AG04450 (cell line): ENCODE measurements at regions not wholly inside any gene's neighbourhood (a gene's known extent, or its start where the extent isn't known, plus 50 kb on each side); places are given as distances from the start of the nearest gene placed in this dataset.

Source experiments
- CTCF ChIA-PET: fragments of 300-600, 350-600 bp; formaldehyde crosslinking; extraction: SDS; loops from one replicate; lab custom pipeline; 2022; ENCODE audit warnings: antibody characterized with exemption, inconsistent platforms; lab: Charles Lee
- POLR2A ChIA-PET: fragments of 350-600 bp; formaldehyde crosslinking; extraction: SDS; loops from one replicate; lab custom pipeline; 2021; ENCODE audit warnings: antibody characterized with exemption, inconsistent platforms; lab: Yijun Ruan, JAX
- DNase-seq: peaks from one replicate; pipeline ENCODE4 v3.0.0-alpha.2; 2011; ENCODE audit warnings: low read depth, low spot score
- H3K27ac ChIP-seq: one replicate; pipeline ENCODE4 v1.5.1; 2012; ENCODE audit warnings: low read depth, low read length, control low read depth
- H3K27me3 ChIP-seq: one replicate; pipeline ENCODE4 v1.6.0; 2012; ENCODE audit warnings: low read length; ENCODE audit not compliant: control insufficient read depth, insufficient read depth
- H3K4me3 ChIP-seq: 2 replicates; pipeline ENCODE4 v1.5.1; 2011; ENCODE audit warnings: mild to moderate bottlenecking, low read depth, low read length, control low read depth
- H3K9me3 ChIP-seq: 2 replicates; pipeline ENCODE4 v1.5.1; 2012; ENCODE audit warnings: low read length; ENCODE audit not compliant: control insufficient read depth, insufficient read depth
- TF ChIP-seq, protein P1 (sequence below): IDR thresholded peaks from 2 replicates; pipeline ENCODE4 v1.5.1; 2011; ENCODE audit warnings: low read depth, low read length, control low read depth, inconsistent platforms

- CTCF ChIA-PET = interaction anchor here (0.5 to 1.7 kb wide), 5 partner anchors 12 to 578 kb away, joined by 3 to 5 read pairs (median 3); no protein-coding TSS in a partner anchor
- POLR2A ChIA-PET = interaction anchor here (0.9 kb wide), 1 partner anchor 138 kb away, joined by 3 read pairs; no protein-coding TSS in a partner anchor
- TF ChIP-seq, protein P1, sequence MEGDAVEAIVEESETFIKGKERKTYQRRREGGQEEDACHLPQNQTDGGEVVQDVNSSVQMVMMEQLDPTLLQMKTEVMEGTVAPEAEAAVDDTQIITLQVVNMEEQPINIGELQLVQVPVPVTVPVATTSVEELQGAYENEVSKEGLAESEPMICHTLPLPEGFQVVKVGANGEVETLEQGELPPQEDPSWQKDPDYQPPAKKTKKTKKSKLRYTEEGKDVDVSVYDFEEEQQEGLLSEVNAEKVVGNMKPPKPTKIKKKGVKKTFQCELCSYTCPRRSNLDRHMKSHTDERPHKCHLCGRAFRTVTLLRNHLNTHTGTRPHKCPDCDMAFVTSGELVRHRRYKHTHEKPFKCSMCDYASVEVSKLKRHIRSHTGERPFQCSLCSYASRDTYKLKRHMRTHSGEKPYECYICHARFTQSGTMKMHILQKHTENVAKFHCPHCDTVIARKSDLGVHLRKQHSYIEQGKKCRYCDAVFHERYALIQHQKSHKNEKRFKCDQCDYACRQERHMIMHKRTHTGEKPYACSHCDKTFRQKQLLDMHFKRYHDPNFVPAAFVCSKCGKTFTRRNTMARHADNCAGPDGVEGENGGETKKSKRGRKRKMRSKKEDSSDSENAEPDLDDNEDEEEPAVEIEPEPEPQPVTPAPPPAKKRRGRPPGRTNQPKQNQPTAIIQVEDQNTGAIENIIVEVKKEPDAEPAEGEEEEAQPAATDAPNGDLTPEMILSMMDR = no peak
- Histone ChIP-seq H3K9me3 (no peaks in the 10 kb centered on the region), H3K27me3 (no peaks in the 10 kb centered on the region), H3K4me3 (no peak overlapping the region), H3K27ac (no peak overlapping the region)
- no peak for DNase-seq
These were observed 130.3 kb upstream of the TMC3 start for GRCh38 chr15:81504170-81504905.

- Histone ChIP-seq H3K27me3 (no peaks in the 10 kb centered on the region), H3K4me3 (no peak overlapping the region), H3K27ac (no peak overlapping the region), H3K9me3 (peaks cover under 1% of the 10 kb centered on the region; the same call in 1 of the 2 replicates)
- DNase-seq = no peak
- ChIA-PET POLR2A (no interaction called here), CTCF (no interaction called here)
- TF ChIP-seq, protein P1 = no peak
These were observed 128.4 kb upstream of the TMC3 start for GRCh38 chr15:81502439-81502838.

DNA sequence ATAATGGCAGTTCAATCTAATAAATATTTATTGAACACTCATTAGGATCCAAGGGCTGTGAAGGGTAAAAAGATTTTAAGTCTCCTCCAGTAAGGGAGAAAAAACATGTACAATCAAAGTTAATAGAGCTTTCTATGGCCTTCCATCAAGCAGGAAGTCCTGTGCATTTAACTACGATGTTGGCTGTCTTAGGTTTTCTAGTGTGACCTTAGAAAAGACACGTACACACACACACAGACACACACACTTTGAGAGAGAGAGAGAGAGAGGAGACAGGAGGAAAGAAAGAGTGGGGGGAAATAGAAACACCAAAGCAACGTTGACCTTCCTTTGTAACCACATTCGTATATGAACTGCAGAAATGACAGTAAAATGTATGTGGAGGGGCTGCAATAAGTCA, 126.1 kb upstream of the TMC3 start:
- POLR2A ChIA-PET = no interaction called here
- CTCF ChIA-PET = interaction anchor here (0.5 to 1.1 kb wide), 3 partner anchors 20 to 1940 kb away, joined by 3 to 4 read pairs (median 3); no protein-coding TSS in a partner anchor
- Histone ChIP-seq H3K27me3 (no peaks in the 10 kb centered on the region), H3K4me3 (no peak overlapping the region), H3K9me3 (peaks cover 3% of the 10 kb centered on the region; the same call in 1 of the 2 replicates), H3K27ac (no peak overlapping the region)
- TF ChIP-seq, protein P1 = no peak
- DNase-seq = no peak

DNA sequence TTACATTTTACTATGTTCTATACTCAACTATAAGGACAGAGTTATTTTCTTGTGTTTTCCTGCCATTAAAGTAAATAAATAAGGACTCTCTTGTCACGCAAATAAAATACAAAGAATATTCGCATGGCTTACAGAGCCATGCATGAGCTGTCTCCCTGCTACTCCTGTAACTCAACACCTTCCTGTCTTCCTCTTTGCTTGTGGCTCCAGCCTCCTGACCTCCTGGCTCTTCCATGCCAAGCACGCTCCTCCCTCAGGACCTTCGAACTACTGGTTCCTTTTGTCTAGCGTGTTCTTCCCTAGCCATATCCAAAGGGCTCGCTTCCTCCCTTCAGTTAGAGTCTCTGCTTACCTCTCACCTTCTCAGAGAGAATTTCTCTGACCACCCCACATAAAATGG, 124.3 kb upstream of the TMC3 start:
- TF ChIP-seq, protein P1 = no peak
- no peak overlapping the region for H3K4me3 ChIP-seq
- H3K9me3 ChIP-seq = peaks cover 3% of the 10 kb centered on the region; the same call in 1 of the 2 replicates
- ChIA-PET POLR2A (no interaction called here), CTCF (no interaction called here)
- no peaks in the 10 kb centered on the region for H3K27me3 ChIP-seq
- H3K27ac ChIP-seq = no peak overlapping the region
- no peak for DNase-seq

DNA sequence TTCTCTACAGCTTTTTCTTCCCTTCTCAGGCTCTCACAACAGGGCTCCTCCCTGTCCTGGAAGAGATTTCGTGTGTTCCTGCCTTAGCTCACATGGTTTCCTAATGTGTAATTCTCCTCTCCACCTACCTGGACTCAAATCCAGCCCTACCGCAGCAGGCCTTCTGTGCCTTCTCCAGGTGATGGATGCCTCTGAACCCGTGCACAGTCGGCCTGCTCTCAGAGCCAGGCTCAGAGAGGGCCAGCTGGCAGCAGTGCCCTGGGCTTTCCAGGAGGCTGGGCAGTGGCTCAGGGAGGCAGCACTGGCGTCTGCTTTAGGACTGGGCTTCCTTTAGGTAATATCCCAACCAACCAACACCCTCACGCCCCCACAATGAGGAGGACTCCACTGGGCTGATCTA, 123.2 kb upstream of the TMC3 start:
- CTCF ChIA-PET = no interaction called here
- POLR2A ChIA-PET = no interaction called here
- no peak overlapping the region for H3K4me3 ChIP-seq
- no peaks in the 10 kb centered on the region for H3K27me3 ChIP-seq
- DNase-seq = no peak
- TF ChIP-seq, protein P1 = no peak
- no peak overlapping the region for H3K27ac ChIP-seq
- peaks cover 3% of the 10 kb centered on the region; the same call in 1 of the 2 replicates for H3K9me3 ChIP-seq
